GM12874 (cell line): ENCODE measurements at regions not wholly inside any gene's neighbourhood (a gene's known extent, or its start where the extent isn't known, plus 50 kb on each side); places are given as distances from the start of the nearest gene placed in this dataset.

Experiments
- CTCF ChIP-seq: IDR thresholded peaks from 2 replicates; pipeline ENCODE4 v1.5.1; 2011; ENCODE audit warnings: low read depth, mild to moderate bottlenecking, control low read depth, low read length, moderate library complexity; ENCODE audit not compliant: insufficient read depth

GRCh38 chr2:128377071-128377910 lies 58.6 kb upstream of the HS6ST1 start:
- no peak for TF ChIP-seq CTCF

- TF ChIP-seq CTCF: no peak
Measured at GRCh38 chr2:128378231-128379020, 59.8 kb upstream of the HS6ST1 start.

GRCh38 chr2:128379021-128380015 lies 60.6 kb upstream of the HS6ST1 start:
- no peak for TF ChIP-seq CTCF

- TF ChIP-seq CTCF: no peak
Measured at GRCh38 chr2:128380061-128380889, 61.6 kb upstream of the HS6ST1 start.

- TF ChIP-seq CTCF: no peak
Measured at GRCh38 chr2:128380961-128381938, 62.6 kb upstream of the HS6ST1 start.

- TF ChIP-seq CTCF: no peak
Measured at GRCh38 chr2:128384446-128384845, 65.8 kb upstream of the HS6ST1 start.
